WI38 (cell line): ENCODE measurements at regions not wholly inside any gene's neighbourhood (a gene's known extent, or its start where the extent isn't known, plus 50 kb on each side); places are given as distances from the start of the nearest gene placed in this dataset.

ENCODE experiments used
- H3K4me3 ChIP-seq: 2 replicates; pipeline ENCODE4 v1.5.1; 2011; ENCODE audit warnings: low read depth, mild to moderate bottlenecking, control low read depth, low read length
- CTCF ChIP-seq: IDR thresholded peaks from 2 replicates; pipeline ENCODE4 v1.5.1; 2012; ENCODE audit warnings: low read depth, mild to moderate bottlenecking, control low read depth, low read length

- no peak overlapping the region for H3K4me3 ChIP-seq
- no peak for TF ChIP-seq CTCF
These were observed 1713.9 kb downstream of the TP53TG3F start for GRCh38 chr16:35173295-35173694.

- no peak overlapping the region for H3K4me3 ChIP-seq
- TF ChIP-seq CTCF, result no peak
These were observed 1714.6 kb downstream of the TP53TG3F start for GRCh38 chr16:35174016-35174415.

GRCh38 chr16:35176449-35176848, 1717.0 kb downstream of the TP53TG3F start:
- H3K4me3 ChIP-seq, result no peak overlapping the region
- no peak for TF ChIP-seq CTCF

- no peak overlapping the region for H3K4me3 ChIP-seq
- TF ChIP-seq CTCF, result no peak
These were observed 1718.4 kb downstream of the TP53TG3F start for GRCh38 chr16:35177851-35178250.

- TF ChIP-seq CTCF, result no peak
- no peak overlapping the region for H3K4me3 ChIP-seq
These were observed 1721.6 kb downstream of the TP53TG3F start for GRCh38 chr16:35180970-35181369.

GRCh38 chr16:35181422-35182030, 1722.1 kb downstream of the TP53TG3F start:
- H3K4me3 ChIP-seq, result no peak overlapping the region
- TF ChIP-seq CTCF, result no peak

- TF ChIP-seq CTCF, result no peak
- no peak overlapping the region for H3K4me3 ChIP-seq
These were observed 1722.7 kb downstream of the TP53TG3F start for GRCh38 chr16:35182043-35182677.
